Dermis microvascular lymphatic vessel endothelial cell (primary cell): ENCODE measurements at regions not wholly inside any gene's neighbourhood (a gene's known extent, or its start where the extent isn't known, plus 50 kb on each side); places are given as distances from the start of the nearest gene placed in this dataset.
"Not testable (repeated sequence)": the region's sequence is repeated elsewhere in the genome, so short reads cannot be mapped to it uniquely, and the experiment has no call there.

Experiments
- DNase-seq, 2 donors: peaks; one replicate each; pipeline versions ENCODE4 v3.0.0 to v3.0.0-alpha.2; 2010; ENCODE audit warnings: low read depth in 2 of 2

GRCh38 chr2:23009545-23010149, 375.3 kb upstream of the KLHL29 start:
- no peak for DNase-seq

GRCh38 chr2:23012499-23012898, 372.5 kb upstream of the KLHL29 start:
- no peak for DNase-seq

GRCh38 chr2:23015651-23016200, 369.3 kb upstream of the KLHL29 start:
- DNase-seq: no peak

- DNase-seq: no peak
These were observed 365.5 kb upstream of the KLHL29 start for GRCh38 chr2:23019476-23019875.

- DNase-seq: no peak
These were observed 364.3 kb upstream of the KLHL29 start for GRCh38 chr2:23020659-23021058.

- no peak for DNase-seq
These were observed 363.5 kb upstream of the KLHL29 start for GRCh38 chr2:23021311-23022120.

GRCh38 chr2:23023722-23024121, 361.3 kb upstream of the KLHL29 start:
- DNase-seq: no peak

GRCh38 chr2:23026671-23027070, 358.3 kb upstream of the KLHL29 start:
- no peak for DNase-seq

GRCh38 chr2:23027396-23027795, 357.6 kb upstream of the KLHL29 start:
- no peak for DNase-seq

GRCh38 chr2:23028106-23028505, 356.9 kb upstream of the KLHL29 start:
- DNase-seq: no peak

GRCh38 chr2:23029111-23029510, 355.9 kb upstream of the KLHL29 start:
- DNase-seq: no peak

GRCh38 chr2:23029951-23030350, 355.0 kb upstream of the KLHL29 start:
- no peak for DNase-seq

GRCh38 chr2:23034996-23035395, 350.0 kb upstream of the KLHL29 start:
- DNase-seq: no peak

- no peak for DNase-seq
These were observed 348.4 kb upstream of the KLHL29 start for GRCh38 chr2:23036629-23037028.

GRCh38 chr2:23037596-23037995, 347.4 kb upstream of the KLHL29 start:
- no peak for DNase-seq

GRCh38 chr2:23041443-23041842, 343.5 kb upstream of the KLHL29 start:
- no peak for DNase-seq

- no peak for DNase-seq
These were observed 342.6 kb upstream of the KLHL29 start for GRCh38 chr2:23042216-23042906.

GRCh38 chr2:23050388-23050787, 334.6 kb upstream of the KLHL29 start:
- DNase-seq: no peak

- DNase-seq: no peak
These were observed 331.4 kb upstream of the KLHL29 start for GRCh38 chr2:23053601-23054000.

GRCh38 chr2:23055251-23055650, 329.7 kb upstream of the KLHL29 start:
- no peak for DNase-seq

GRCh38 chr2:23056846-23057245, 328.1 kb upstream of the KLHL29 start:
- DNase-seq: not testable (repeated sequence)

GRCh38 chr2:23058435-23058834, 326.5 kb upstream of the KLHL29 start:
- DNase-seq: no peak
